GM10248 (cell line): ENCODE measurements at regions not wholly inside any gene's neighbourhood (a gene's known extent, or its start where the extent isn't known, plus 50 kb on each side); places are given as distances from the start of the nearest gene placed in this dataset.

ENCODE experiments used
- CTCF ChIA-PET: fragments of 300-600 bp; sonication (Branson Sonifier 250); formaldehyde crosslinking; extraction: SDS; loops from one replicate; lab custom pipeline; 2021; ENCODE audit warnings: antibody characterized with exemption; lab: Yijun Ruan, JAX
- POLR2A ChIA-PET: fragments of 350-650 bp; sonication (Branson Sonifier 250); formaldehyde crosslinking; extraction: SDS; loops from one replicate; lab custom pipeline; 2020; ENCODE audit warnings: antibody characterized with exemption; lab: Yijun Ruan, JAX
- DNase-seq: peaks from one replicate; pipeline ENCODE4 v3.0.0; 2012; ENCODE audit errors: extremely low spot score
- CTCF ChIP-seq: IDR thresholded peaks from 2 replicates; pipeline ENCODE4 v1.5.1; 2012; ENCODE audit warnings: mild to moderate bottlenecking, low read depth; ENCODE audit errors: extremely low read depth, missing control alignments, control extremely low read depth

- DNase-seq: no peak
- ChIA-PET CTCF (interaction anchor here (0.9 to 3.1 kb wide), 3 partner anchors 10 to 20 kb away, joined by 3 to 8 read pairs (median 4); no protein-coding TSS in a partner anchor), POLR2A (interaction anchor here (0.6 kb wide), 1 partner anchor 1430 kb away, joined by 3 read pairs; no protein-coding TSS in a partner anchor)
- no peak for TF ChIP-seq CTCF
Measured at GRCh38 chr2:128716299-128716721, 397.6 kb upstream of the HS6ST1 start.

GRCh38 chr2:128717758-128718710 is 399.4 kb upstream of the HS6ST1 start:
- no peak for TF ChIP-seq CTCF
- POLR2A ChIA-PET: no interaction called here
- DNase-seq: no peak
- CTCF ChIA-PET: interaction anchor here (0.9 to 3.1 kb wide), 2 partner anchors 19 to 37 kb away, joined by 3 to 8 read pairs; no protein-coding TSS in a partner anchor

- no peak for TF ChIP-seq CTCF
- DNase-seq: no peak
- CTCF ChIA-PET: interaction anchor here (1.0 to 1.5 kb wide), 3 partner anchors 9 to 23 kb away, joined by 3 to 4 read pairs (median 3); no protein-coding TSS in a partner anchor
- POLR2A ChIA-PET: no interaction called here
Measured at GRCh38 chr2:128720080-128721022, 401.7 kb upstream of the HS6ST1 start.

- POLR2A ChIA-PET: no interaction called here
- CTCF ChIA-PET: interaction anchor here (1.0 to 1.5 kb wide), 3 partner anchors 10 to 24 kb away, joined by 3 to 4 read pairs (median 3); no protein-coding TSS in a partner anchor
Measured at GRCh38 chr2:128721096-128721495, 402.4 kb upstream of the HS6ST1 start.

GRCh38 chr2:128722489-128722888 is 403.8 kb upstream of the HS6ST1 start:
- no peak for DNase-seq
- CTCF ChIA-PET: interaction anchor here (1.0 to 1.5 kb wide), 2 partner anchors 14 kb away, joined by 4 to 5 read pairs; no protein-coding TSS in a partner anchor
- POLR2A ChIA-PET: no interaction called here
- TF ChIP-seq CTCF: no peak

More at GRCh38 chr2:128721096-128721495, 402.4 kb upstream of the HS6ST1 start:
- TF ChIP-seq CTCF: no peak
- no peak for DNase-seq
